ENCODE measurements at regions not wholly inside any gene's neighbourhood (a gene's known extent, or its start where the extent isn't known, plus 50 kb on each side); places are given as distances from the start of the nearest gene placed in this dataset.

DNA sequence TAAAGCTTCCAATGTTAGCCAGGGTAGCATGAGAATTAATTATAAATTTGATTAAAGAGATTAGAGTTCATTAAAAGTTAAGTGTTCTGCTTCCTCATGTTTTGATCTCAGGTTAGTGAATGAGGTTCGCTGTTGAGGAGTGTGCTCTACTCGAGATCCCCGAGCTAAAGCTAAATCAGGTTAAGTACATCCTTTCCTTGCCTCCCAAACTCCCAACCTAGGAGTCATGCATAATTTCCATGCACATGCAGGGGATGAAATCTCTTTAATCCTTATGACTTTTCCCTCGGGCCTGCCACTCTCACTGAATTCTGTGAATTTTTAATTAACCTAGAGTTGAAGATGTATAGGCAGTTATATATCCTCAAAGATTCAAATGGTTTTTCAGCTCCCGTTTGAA, 156.1 kb upstream of the NCK2 start:
- TF ChIP-seq, protein P1, sequence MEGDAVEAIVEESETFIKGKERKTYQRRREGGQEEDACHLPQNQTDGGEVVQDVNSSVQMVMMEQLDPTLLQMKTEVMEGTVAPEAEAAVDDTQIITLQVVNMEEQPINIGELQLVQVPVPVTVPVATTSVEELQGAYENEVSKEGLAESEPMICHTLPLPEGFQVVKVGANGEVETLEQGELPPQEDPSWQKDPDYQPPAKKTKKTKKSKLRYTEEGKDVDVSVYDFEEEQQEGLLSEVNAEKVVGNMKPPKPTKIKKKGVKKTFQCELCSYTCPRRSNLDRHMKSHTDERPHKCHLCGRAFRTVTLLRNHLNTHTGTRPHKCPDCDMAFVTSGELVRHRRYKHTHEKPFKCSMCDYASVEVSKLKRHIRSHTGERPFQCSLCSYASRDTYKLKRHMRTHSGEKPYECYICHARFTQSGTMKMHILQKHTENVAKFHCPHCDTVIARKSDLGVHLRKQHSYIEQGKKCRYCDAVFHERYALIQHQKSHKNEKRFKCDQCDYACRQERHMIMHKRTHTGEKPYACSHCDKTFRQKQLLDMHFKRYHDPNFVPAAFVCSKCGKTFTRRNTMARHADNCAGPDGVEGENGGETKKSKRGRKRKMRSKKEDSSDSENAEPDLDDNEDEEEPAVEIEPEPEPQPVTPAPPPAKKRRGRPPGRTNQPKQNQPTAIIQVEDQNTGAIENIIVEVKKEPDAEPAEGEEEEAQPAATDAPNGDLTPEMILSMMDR (IDR thresholded peaks at IDR 0.05; ENCODE audit: low read depth, low read length, missing input control): no peak
- TF ChIP-seq, protein P2, sequence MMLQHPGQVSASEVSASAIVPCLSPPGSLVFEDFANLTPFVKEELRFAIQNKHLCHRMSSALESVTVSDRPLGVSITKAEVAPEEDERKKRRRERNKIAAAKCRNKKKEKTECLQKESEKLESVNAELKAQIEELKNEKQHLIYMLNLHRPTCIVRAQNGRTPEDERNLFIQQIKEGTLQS (IDR thresholded peaks at IDR 0.05): no peak
- TF ChIP-seq, protein P3, sequence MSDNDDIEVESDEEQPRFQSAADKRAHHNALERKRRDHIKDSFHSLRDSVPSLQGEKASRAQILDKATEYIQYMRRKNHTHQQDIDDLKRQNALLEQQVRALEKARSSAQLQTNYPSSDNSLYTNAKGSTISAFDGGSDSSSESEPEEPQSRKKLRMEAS (IDR thresholded peaks at IDR 0.05): no peak

All from liver (tissue), 3 donors.